Activated CD4-positive, alpha-beta T cell treated with anti-CD3 and anti-CD28 coated beads, Interleukin-10, Interleukin-2, amounts not matched to agents 100 ng/mL and 50 ng/mL, durations not matched to agents 16 hours and 8 hours (primary cell): ENCODE measurements at regions not wholly inside any gene's neighbourhood (a gene's known extent, or its start where the extent isn't known, plus 50 kb on each side); places are given as distances from the start of the nearest gene placed in this dataset.

ENCODE experiments used
- DNase-seq: peaks from one replicate; pipeline ENCODE4 v3.0.0-alpha.2; 2020

DNA sequence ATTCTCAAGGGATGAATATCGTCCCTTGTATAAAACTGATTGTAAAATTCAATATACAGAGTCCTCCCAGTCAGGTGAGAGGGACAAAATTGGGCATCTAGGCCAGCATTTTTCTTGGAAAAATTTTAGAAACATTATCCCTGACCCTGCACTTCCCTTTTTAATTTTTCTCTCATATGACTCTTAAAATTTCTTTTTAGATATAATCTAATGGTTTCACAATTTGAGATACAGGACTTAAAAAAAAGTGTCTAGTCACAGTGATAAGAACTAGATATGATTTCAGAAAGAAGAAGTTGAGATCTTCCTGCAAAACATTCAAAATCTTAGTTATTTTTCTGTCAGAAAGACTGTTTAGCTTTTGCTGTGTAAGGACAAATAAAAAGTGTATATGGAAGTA is 270.8 kb upstream of the PPFIA2 start:
- DNase-seq, result no peak

DNA sequence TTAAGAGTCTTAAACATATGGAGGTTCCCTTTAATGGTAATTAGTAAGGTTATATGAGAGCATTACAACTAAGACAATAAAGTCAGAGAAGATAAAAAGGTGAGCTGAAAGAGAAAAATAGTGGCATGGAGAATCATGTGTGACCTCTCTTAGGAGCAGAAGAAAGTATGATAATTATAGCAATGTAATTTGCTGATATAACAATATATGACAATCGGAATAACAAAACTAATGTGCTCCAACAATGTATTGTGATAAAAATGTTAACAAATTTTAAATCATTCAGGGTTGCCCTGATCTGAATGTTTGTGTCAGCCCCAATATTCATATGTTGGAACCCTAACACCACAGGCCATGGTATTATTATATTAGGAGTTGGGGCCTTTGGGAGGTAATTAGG is 269.6 kb upstream of the PPFIA2 start:
- no peak for DNase-seq

DNA sequence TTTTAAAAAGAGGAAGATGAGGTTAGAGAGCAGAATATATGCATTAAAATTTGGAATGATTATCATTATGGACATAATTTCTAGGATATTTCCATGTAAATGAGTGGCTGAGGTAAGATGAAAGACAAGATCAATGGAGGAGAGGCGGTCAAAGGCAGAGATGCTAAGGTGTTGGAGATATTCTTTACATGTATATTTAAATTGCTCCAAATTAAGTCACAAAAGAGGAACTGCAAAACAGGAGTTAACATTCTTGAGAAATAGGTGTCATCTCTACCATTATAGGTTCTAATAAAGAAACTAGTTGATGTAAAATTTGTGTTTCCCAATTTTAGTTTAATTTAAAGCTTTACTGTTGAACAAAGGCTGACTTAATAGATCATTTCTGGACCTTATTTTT is 268.5 kb upstream of the PPFIA2 start:
- DNase-seq, result no peak

DNA sequence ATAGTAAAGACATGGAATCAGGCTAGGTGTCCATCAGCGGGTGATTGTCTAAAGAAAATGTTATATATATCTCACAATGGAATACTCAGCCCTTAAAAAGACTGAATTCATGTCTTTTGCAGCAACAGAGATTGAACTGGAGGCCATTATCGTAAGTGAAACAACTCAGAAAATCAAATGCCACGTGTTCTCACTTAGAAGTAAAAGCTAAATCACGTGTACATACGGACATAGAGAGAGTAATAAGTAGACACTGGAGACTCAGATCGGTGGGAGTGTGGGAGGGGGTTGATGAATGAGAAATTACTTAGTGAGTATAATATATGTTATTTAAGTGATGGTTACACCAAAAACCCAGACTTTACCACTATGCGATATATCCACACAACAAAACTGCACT is 266.3 kb upstream of the PPFIA2 start:
- DNase-seq, result no peak

DNA sequence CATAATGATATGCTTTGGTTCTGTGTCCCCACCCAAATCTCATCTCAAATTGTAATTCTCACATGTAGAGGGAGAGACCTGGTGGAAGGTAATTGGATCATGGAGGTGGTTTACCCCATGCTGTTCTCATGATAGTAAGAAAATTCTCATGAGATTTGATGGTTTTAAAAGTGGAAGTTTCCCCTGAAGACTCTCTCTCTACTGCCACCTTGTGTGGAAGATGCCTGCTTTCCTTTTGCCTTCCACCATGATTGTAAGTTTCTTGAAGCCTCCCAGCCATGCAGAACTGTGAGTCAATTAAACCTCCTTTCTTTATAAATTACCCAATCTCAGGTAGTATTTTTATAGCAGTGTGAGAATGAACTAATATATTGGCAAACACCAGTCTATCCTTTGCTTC is 260.4 kb upstream of the PPFIA2 start:
- DNase-seq, result peak; percentile 6

DNA sequence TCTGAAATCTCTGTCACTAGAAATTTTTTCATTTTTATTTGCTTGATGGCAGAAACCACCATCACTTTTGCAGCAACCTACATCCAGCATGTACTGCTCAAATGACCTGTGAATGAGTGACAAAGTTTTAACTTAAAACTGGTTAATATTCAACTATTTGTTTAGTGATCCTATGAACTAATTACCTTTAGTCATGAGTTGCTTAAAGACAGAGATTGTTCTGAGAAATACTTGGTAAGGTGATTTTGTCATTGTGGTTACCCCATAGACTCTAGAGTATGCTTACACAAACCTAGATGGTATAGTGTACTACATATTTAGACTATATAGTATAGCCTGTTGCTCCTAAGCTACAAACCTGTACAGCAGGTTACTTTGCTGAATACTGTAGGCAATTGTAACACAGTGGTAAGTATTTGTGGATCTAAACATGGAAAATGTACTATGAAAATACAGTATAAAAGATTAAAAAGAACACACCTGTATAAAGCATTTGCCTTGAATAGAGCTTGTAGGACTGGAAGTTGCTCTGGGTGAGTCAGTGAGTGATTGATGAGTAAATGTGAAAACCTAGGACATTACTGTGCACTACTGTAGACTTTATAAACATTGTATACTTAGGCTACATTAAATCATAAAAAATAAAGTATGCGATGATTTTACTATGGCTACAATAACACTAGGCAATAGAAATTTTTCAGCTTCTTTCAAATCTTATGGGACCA is 256.6 kb upstream of the PPFIA2 start:
- DNase-seq, result no peak

DNA sequence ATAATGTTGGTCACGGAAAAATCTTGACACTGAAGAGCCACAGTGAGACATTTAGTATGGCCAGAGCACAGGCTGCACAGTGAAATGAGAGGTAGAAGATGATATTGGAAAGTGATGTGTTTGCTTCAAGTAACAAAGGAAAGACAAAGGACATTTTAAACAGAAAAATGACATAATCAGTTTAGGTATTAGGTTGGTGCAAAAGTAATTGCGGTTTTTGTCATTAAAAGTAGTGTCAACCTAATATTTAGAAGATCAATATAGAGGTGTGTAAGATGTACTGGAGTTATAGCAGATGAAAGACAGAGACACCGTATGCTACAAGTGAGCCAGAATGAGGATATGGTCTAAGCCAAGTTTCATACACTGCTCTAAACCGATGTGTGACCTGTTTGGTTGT is 253.0 kb upstream of the PPFIA2 start:
- no peak for DNase-seq

DNA sequence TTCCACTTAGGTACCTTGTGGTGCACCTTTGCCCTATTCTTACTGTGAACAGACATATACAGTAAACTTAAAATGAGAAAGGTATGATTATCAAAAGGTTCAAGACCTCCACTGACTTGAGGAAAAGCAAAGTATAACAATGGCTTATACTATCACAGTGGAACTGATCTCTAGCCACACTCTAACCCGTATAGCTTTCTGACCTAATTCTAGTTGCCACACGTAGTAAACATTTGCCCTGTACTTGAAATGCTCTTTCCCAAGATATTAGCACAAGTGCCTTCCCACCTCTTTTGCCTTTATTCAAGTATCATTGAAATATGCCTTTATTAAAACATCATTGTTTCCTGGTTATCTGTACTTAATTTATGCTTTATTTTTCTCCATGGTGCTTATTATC is 250.4 kb upstream of the PPFIA2 start:
- no peak for DNase-seq

DNA sequence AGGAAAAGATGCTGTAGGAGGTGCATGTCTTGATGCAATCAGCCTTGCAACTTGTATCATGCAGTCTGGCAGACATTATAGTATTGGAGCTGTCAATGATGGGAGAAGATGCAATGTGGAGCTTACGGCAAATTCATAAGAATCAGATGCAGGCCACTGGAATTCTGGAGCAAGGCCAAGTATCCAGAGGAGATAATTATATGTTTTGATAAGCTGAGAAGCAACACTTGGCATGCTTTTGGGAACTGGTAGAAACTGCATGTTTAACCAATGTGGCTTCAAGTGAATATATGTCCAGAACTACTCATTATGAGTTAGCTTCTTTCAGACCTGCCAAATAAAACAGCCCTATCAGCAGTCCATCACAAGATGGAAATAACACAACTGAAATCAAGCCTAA is 249.1 kb upstream of the PPFIA2 start:
- DNase-seq, result no peak

DNA sequence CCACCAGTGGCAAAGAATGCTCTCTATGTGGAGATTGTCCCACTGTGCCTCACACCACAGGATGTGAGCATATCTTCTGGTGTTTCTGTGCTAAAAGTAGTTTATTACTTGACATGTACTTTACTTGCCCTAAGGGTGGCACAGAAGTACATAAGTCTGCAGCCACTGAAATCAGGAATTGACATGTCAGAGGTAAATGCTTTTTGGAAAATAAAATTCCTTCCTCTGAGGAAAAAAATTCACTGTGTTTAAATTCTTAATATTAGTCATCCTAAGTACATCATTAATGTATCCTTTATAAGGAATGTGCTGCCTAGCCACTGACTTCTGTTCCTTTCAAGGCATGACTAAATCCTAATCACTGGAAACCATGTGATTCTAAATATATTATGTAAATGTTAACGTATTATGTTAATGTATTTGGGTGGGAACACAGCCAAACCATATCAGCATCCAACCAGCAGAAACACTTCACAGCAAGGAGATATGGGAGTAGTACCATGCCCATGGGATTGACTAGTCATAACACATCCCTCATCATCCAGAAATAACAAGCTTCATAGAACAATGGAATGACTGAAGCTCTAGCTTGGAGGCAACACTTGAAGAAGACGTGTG is 239.7 kb upstream of the PPFIA2 start:
- DNase-seq, result no peak

DNA sequence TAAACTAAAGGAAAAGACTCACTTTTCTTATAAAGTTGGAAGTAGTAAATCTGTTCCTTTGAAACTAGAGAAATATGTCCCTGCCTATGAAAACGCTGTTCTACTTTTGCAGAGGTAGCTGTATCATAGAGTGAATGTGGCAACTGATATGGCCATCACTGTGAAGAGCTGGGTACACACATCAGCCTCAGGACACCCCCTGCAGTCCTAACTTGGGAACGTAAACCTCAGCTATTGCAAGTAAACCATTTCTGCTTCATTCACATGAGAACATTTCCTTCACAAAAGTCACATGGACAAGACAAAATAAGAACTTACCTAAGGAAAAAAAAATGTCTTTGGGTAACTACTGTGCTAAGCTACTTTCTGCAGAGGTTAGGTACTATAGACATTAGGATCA is 233.3 kb upstream of the PPFIA2 start:
- DNase-seq, result peak; percentile 14

DNA sequence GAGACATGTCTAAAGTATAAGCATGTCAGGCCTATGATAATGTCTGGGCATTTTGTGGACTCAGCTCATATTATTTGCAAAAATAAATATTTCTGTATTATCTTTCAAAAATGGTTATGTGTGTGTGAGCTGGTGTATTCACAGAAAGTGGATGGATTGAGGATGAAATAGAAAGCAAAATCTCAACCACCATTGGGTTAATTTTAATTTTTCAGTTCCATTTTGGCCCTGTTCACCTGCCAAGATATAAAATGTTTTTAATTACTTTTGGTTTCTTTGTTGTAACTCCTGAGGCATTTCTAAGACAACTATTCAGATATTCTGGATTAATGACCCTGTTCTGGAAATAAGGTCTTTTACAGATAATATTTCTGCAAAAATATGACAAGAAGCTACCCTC is 232.7 kb upstream of the PPFIA2 start:
- no peak for DNase-seq

DNA sequence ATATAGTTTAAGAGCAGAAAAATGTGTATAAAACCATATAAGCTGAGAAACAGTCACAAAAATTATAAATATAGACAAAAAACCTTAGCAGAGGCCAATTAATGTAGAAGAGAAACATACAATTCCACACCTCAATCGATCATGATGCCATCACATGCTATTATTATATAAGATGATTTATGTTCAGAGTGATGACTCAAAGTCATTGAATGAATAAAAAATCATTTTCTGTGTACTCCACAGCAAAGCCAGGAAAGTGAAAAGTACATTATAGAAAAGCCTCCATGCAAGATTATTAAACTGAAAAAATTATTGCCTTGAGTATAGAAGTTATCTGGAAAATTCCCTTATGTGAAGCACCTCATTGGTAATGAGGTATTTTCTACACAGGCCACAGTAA is 229.2 kb upstream of the PPFIA2 start:
- no peak for DNase-seq

DNA sequence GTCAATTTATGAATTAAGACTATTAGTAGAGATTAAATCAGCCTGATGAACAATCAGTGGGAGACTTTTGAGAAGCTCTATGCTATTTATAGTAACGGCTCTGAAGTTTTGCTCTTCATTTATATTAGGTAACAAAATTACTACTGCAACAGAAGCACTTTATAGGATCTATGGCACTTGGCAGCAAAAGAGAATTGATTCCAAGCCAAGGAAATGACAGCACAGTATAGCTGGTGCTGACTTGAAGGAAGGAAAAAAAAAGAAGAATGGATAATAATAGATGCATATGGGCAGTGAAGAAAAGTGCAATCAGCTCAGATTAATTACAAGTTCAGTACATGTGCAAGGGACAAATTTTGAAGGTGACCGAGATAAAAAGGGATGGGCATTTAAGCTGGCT is 228.2 kb upstream of the PPFIA2 start:
- no peak for DNase-seq

DNA sequence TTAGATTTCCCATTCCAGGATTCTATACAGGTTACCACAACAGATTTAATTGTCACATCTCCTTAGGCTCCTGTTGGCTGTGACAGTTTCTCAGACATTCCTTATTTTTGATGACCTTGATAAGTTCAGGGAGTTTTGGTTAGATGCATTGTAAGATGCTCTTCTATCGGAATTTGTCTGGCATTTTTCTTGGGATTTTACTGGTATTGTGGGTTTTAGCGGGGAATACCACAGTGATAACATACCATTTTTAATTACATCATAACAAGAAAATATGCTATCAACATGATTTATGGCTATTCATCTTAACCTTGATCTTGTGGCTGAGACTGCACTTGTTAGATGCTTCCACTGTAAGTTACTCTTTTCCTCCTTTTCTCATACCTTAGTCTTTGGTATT is 217.5 kb upstream of the PPFIA2 start:
- DNase-seq, result no peak

DNA sequence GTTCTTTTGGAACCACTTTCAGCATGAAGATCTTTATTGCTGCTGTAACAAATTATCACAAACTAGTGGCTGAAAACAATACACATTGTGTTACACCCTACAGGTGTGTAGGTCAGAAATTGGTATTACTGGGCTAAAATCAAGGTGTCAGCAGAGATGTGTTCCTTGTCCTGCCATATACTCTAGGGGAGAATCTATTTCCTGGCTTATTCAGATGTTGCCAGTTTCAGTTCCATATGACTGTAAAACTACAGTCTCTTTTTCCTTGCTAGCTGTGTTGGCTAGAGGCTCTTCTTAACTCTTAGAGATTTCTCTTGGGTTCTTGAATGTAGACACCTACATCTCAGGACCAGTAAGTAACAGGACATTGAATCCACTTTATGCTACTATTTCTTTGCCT is 215.6 kb upstream of the PPFIA2 start:
- DNase-seq, result no peak

DNA sequence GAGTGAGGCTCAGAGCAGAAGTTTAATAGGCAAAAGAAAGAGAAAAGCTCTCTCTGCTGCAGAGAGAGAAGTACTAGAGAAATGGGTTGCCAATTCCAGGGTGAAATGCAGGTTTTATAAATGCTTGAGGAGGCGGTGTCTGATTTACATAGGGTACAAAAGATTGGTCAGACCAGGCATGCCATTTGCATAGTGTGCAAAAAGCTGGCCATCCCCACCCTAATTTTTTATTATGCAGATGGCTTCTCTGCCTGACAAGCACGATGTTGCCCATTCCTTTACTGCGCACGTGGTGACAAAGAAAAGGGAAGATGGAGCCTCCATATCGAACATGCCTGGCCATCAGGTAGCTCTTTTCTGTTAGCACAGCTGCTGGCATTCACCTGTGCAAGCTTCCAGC is 209.3 kb upstream of the PPFIA2 start:
- no peak for DNase-seq

DNA sequence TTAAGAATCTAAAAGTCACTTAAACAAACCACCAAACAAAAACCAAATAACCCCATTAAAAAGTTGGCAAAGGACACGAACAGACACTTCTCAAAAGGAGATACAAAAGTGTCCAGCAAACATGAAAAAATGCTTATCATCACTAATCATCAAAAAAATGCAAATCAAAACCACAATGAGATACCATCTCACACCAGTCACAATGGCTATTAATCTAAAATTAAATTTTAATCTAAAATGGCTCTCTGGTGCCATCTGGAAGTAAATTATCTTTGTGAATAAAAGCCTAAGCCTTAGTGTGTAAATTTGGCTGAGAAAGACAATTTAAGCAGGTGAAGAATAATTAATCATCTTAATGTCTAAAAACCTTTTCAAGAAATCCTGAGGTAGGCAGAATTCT is 204.5 kb upstream of the PPFIA2 start:
- no peak for DNase-seq

DNA sequence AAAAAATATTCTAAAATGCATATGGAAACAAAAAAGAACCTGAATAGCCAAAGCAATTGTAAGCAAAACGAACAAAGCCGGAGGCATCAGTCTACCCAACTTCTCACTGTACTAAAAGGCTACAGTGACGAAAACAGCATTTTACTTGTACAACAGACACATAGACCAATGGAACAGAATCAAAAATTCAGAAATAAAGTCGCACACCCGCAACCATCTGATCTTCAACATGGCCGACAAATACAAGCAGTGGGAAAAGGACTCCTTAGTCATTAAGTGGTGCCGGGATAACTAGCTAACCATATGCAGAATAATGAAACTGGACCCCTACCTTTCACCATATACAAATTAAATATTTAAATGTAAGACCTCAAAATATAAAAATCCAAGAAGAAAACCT is 203.9 kb upstream of the PPFIA2 start:
- no peak for DNase-seq

DNA sequence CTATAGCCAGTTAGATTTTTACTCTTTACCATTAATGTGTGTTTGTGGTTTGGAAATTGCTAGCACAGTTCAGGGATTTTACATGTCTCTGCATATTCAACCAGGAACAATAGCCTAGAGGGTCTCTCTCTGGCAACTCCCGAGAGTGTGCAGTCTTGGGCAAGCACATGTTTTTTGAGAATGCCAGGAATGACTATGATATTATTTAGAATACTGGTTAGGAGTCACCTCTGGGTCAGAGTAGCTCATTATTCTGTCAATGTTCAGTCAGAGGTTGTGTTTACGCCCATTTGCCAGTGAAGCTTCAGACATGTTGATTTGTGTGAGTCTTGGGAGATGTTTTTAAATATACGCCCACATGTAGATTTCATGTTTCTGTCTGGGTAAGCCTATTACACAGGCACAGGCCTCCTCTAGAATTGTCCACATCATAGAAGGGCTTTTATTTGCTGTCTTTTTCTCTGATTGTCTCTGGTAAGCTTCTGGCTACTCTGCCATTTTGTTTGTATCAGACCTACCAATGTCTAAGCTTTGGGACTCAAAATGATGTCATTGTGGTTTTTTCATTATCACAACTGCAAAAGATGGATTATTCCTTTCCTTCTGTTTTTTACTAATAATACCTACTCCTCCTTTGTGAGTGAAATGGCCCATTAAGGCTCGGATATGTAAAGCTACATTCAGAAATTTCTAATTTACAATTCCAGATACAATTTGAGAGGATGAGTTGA is 203.1 kb upstream of the PPFIA2 start:
- no peak for DNase-seq

DNA sequence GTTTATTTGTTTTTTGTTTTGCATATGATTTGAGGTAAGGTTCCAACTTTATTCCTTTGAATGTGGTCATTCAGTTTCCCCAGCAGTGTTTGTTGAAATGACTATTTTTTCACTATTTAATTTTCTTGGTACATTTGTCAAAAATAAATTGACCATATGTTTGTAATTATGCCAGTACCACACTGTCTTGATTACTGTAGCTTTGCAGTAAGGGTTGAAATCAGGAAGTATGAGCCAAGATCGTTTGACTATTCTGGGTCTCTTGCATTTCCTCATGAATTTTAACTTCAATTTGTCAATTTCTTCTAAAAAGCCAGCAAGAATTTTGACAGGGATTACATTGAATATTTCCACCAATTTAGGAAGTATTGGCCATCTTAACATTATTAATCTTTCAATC is 199.3 kb upstream of the PPFIA2 start:
- DNase-seq, result no peak

DNA sequence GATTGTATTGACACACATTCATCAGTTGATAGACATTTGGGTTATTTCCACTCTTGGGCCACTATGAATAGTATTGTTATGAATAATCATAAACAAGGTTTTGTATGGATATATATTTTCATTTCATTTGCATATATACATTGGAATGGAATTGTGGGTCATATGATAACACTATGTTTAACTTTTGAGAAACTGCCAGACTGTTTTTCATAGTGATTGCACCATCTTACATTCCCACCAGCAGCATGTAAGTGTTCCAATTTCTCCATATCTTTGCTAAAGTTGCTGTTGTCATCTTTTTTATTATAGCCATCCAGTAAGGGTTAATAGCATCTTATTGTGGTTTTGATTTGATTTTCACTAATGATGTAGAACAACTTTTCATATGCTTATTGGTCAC is 198.5 kb upstream of the PPFIA2 start:
- DNase-seq, result no peak

DNA sequence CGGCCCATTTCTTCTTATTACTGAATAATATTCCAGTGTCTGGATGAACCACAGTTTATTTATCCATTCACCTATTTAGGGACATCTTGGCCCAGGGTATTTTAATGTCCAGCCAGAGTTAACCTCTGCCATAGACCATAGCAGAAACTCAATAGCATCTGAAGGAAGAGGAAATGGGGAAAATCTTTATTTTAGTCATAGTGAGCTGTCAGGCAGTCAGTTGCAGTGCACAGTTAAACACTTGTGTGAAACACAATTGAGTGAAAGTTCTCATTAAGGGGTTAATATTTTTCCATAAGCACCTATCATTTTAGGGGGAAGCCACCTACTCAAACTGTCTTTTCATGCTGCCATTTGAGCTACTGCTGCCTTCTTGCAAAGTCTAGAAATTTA is 197.3 kb upstream of the PPFIA2 start:
- no peak for DNase-seq

DNA sequence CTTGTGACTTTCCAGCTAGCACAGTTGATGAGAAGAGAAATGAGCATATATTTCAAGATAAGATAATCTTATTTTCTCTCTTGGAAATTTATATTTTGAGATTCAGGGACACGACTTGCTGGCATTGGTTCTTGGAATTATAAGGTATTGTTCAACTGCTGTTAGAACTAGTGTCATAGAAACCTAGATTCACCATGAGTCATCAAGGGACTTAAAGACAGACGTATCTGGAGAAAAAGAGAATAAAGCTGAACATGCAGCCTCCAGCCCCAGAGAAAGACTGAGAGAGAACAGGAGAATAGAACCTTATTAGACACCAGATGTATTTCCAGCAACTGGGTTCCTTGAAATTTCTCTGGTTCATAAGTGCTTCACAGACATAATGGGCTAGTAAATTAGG is 194.4 kb upstream of the PPFIA2 start:
- no peak for DNase-seq

DNA sequence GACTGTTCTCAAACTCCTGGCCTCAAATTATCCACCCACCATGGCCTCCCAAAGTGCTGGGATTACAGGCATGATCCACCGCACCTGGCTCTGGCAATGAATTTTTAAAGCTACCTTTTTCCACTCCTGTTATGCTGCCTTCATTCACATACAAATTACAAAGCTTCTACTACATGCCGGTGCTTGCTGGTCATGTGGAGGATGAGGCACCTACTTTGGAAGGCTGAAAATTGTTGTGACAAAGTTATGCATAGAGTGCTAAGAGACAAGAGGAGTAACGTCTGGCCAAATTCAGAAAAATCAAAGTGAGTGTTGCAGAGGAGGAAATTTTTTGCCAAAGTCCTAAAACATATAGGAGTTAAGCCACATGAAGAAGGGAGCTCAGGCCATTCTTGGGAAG is 191.7 kb upstream of the PPFIA2 start:
- DNase-seq, result no peak
